Neural cell (in vitro differentiated cells): ENCODE measurements at regions not wholly inside any gene's neighbourhood (a gene's known extent, or its start where the extent isn't known, plus 50 kb on each side); places are given as distances from the start of the nearest gene placed in this dataset.

ENCODE experiments used
- H2AFZ ChIP-seq: fragments of 200-600, 300-800 bp; sonication (generic), shearing (Covaris generic); 2 replicates; pipeline ENCODE4 v1.6.0; 2014; ENCODE audit warnings: low read depth, mild to moderate bottlenecking, antibody characterized with exemption, low read length, moderate library complexity
- H3F3A ChIP-seq: fragments of 200-600 bp; shearing (Covaris generic); 2 replicates; pipeline ENCODE4 v1.6.1; 2016; ENCODE audit warnings: mild to moderate bottlenecking, moderate library complexity, mixed read lengths, antibody characterized with exemption, low read length; ENCODE audit not compliant: insufficient read depth, poor library complexity, severe bottlenecking
- H3K27ac ChIP-seq: fragments of 200-600, 300-800 bp; sonication (generic), shearing (Covaris generic); 2 replicates; pipeline ENCODE4 v1.5.1; 2014; ENCODE audit warnings: mild to moderate bottlenecking, low read length, moderate library complexity
- H3K27me3 ChIP-seq: fragments of 300-800, 200-600 bp; sonication (generic), shearing (Covaris generic); 2 replicates; pipeline ENCODE4 v1.6.0; 2014; ENCODE audit warnings: mild to moderate bottlenecking, low read depth, low read length, moderate library complexity; ENCODE audit not compliant: insufficient read depth
- H3K36me3 ChIP-seq: fragments of 300-800, 200-600 bp; sonication (generic), shearing (Covaris generic); 2 replicates; pipeline ENCODE4 v1.5.1; 2014; ENCODE audit warnings: mild to moderate bottlenecking, antibody characterized with exemption, low read length, moderate library complexity; ENCODE audit not compliant: insufficient read depth
- H3K4me2 ChIP-seq: fragments of 300-800, 200-600 bp; sonication (generic), shearing (Covaris generic); 2 replicates; pipeline ENCODE4 v1.6.0; 2014; ENCODE audit warnings: mild to moderate bottlenecking, low read length
- H3K4me3 ChIP-seq: fragments of 300-800, 200-600 bp; sonication (generic), shearing (Covaris generic); 2 replicates; pipeline ENCODE4 v1.5.1; 2014; ENCODE audit warnings: mild to moderate bottlenecking, low read length, moderate library complexity
- H3K79me2 ChIP-seq: fragments of 200-600 bp; shearing (Covaris generic); replicated peaks from 2 replicates; pipeline ENCODE4 v1.6.0; 2014; ENCODE audit warnings: mild to moderate bottlenecking, low read length, moderate library complexity; ENCODE audit not compliant: insufficient read depth
- H3K9ac ChIP-seq: fragments of 300-800, 200-600 bp; sonication (generic), shearing (Covaris generic); 2 replicates; pipeline ENCODE4 v1.6.1; 2016; ENCODE audit warnings: mild to moderate bottlenecking, low read length, mixed read lengths
- H3K9me2 ChIP-seq: fragments of 200-600 bp; shearing (Covaris generic); 2 replicates; pipeline ENCODE4 v1.6.1; 2016; ENCODE audit warnings: mild to moderate bottlenecking, low read length, mixed read lengths; ENCODE audit not compliant: insufficient read depth
- H3K9me3 ChIP-seq: fragments of 200-600, 300-800 bp; sonication (generic), shearing (Covaris generic); 2 replicates; pipeline ENCODE4 v1.6.1; 2016; ENCODE audit warnings: mild to moderate bottlenecking, mixed run types, low read length, moderate library complexity, mixed read lengths
- H4K20me1 ChIP-seq: fragments of 200-600 bp; shearing (Covaris generic); 2 replicates; pipeline ENCODE4 v1.6.1; 2016; ENCODE audit warnings: mild to moderate bottlenecking, mixed run types; ENCODE audit not compliant: insufficient read depth
- EP300 ChIP-seq: fragments of 450-650 bp; conservative IDR thresholded peaks from 2 replicates; pipeline ENCODE4 v1.6.1; 2014; ENCODE audit warnings: antibody characterized with exemption, mild to moderate bottlenecking, moderate library complexity; ENCODE audit not compliant: poor library complexity, severe bottlenecking
- EZH2 ChIP-seq: fragments of 200-600, 300-800 bp; shearing (Covaris generic), sonication (generic); IDR thresholded peaks from 2 replicates; pipeline ENCODE4 v1.6.1; 2014; ENCODE audit warnings: antibody characterized with exemption, low read length, borderline replicate concordance, mild to moderate bottlenecking; ENCODE audit not compliant: insufficient read depth, poor library complexity, severe bottlenecking
- MXI1 ChIP-seq: fragments of 450-650 bp; conservative IDR thresholded peaks from 2 replicates; pipeline ENCODE4 v1.6.1; 2014; ENCODE audit warnings: antibody characterized with exemption, mild to moderate bottlenecking; ENCODE audit not compliant: poor library complexity, severe bottlenecking
- POLR2AphosphoS5 ChIP-seq: IDR thresholded peaks from 2 replicates; pipeline ENCODE4 v1.6.1; 2012
- RAD21 ChIP-seq: fragments of 450-650 bp; conservative IDR thresholded peaks from 2 replicates; pipeline ENCODE4 v1.6.1; 2014; ENCODE audit warnings: antibody characterized with exemption, mild to moderate bottlenecking, moderate library complexity
- SMC3 ChIP-seq: fragments of 450-650 bp; conservative IDR thresholded peaks from 2 replicates; pipeline ENCODE4 v1.6.1; 2014; ENCODE audit warnings: antibody characterized with exemption, mild to moderate bottlenecking, moderate library complexity; ENCODE audit not compliant: poor library complexity
- TAF1 ChIP-seq: IDR thresholded peaks from 2 replicates; pipeline ENCODE4 v1.6.1; 2012; ENCODE audit warnings: low read depth
- TF ChIP-seq, protein P1 (sequence below): IDR thresholded peaks from 2 replicates; pipeline ENCODE4 v1.6.1; 2012; ENCODE audit warnings: borderline replicate concordance
- TF ChIP-seq, protein P2 (sequence below): fragments of 450-650 bp; IDR thresholded peaks from 2 replicates; pipeline ENCODE4 v1.5.1; 2014; ENCODE audit warnings: antibody characterized with exemption, mild to moderate bottlenecking, moderate library complexity; ENCODE audit not compliant: poor library complexity, severe bottlenecking

DNA sequence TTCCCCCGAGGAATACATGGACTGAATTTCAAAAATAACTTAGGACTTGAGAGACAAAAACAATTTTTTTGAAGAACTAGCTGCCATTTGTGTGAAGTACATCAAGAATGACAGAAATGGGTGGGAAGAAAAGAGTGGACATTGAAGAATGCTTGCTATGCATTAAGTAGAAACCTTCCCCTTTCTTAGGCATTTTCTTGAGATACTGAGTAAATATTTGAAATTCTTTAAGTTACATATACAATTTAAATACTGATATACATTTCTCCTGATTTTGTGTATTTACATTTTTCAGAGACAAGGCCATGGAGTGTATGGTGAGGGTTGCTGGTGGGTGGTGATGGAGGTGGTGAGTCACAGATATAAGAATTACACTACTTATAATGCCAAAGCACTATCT is 319.3 kb upstream of the ADAMTSL1 start:
- Histone ChIP-seq H3K9me3 (no peaks in the 10 kb centered on the region), H3K27ac (no peak overlapping the region), H3K27me3 (no peaks in the 10 kb centered on the region), H2AFZ (no peak overlapping the region), H3K4me2 (no peak overlapping the region), H3K9ac (no peak overlapping the region), H3K4me3 (no peak overlapping the region), H4K20me1 (no peaks in the 10 kb centered on the region), H3F3A (no peaks in the 10 kb centered on the region), H3K36me3 (no peaks in the 10 kb centered on the region), H3K79me2 (no peaks in the 10 kb centered on the region), H3K9me2 (no peaks in the 10 kb centered on the region)
- no peak for TF ChIP-seq EP300
- no peak for TF ChIP-seq POLR2AphosphoS5
- TF ChIP-seq, protein P1, sequence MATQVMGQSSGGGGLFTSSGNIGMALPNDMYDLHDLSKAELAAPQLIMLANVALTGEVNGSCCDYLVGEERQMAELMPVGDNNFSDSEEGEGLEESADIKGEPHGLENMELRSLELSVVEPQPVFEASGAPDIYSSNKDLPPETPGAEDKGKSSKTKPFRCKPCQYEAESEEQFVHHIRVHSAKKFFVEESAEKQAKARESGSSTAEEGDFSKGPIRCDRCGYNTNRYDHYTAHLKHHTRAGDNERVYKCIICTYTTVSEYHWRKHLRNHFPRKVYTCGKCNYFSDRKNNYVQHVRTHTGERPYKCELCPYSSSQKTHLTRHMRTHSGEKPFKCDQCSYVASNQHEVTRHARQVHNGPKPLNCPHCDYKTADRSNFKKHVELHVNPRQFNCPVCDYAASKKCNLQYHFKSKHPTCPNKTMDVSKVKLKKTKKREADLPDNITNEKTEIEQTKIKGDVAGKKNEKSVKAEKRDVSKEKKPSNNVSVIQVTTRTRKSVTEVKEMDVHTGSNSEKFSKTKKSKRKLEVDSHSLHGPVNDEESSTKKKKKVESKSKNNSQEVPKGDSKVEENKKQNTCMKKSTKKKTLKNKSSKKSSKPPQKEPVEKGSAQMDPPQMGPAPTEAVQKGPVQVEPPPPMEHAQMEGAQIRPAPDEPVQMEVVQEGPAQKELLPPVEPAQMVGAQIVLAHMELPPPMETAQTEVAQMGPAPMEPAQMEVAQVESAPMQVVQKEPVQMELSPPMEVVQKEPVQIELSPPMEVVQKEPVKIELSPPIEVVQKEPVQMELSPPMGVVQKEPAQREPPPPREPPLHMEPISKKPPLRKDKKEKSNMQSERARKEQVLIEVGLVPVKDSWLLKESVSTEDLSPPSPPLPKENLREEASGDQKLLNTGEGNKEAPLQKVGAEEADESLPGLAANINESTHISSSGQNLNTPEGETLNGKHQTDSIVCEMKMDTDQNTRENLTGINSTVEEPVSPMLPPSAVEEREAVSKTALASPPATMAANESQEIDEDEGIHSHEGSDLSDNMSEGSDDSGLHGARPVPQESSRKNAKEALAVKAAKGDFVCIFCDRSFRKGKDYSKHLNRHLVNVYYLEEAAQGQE = no peak
- no peak for TF ChIP-seq TAF1

- Histone ChIP-seq H3K4me3 (no peak overlapping the region), H3K36me3 (no peaks in the 10 kb centered on the region), H4K20me1 (no peaks in the 10 kb centered on the region), H3K79me2 (no peaks in the 10 kb centered on the region), H3F3A (no peaks in the 10 kb centered on the region), H3K27me3 (no peaks in the 10 kb centered on the region), H2AFZ (no peak overlapping the region), H3K9me2 (no peaks in the 10 kb centered on the region), H3K4me2 (no peak overlapping the region), H3K9me3 (no peaks in the 10 kb centered on the region), H3K9ac (no peak overlapping the region), H3K27ac (no peak overlapping the region)
- TF ChIP-seq EZH2 (no peak), SMC3 (no peak), MXI1 (no peak), RAD21 (no peak), POLR2AphosphoS5 (no peak), EP300 (no peak), TAF1 (no peak)
- TF ChIP-seq, protein P2, sequence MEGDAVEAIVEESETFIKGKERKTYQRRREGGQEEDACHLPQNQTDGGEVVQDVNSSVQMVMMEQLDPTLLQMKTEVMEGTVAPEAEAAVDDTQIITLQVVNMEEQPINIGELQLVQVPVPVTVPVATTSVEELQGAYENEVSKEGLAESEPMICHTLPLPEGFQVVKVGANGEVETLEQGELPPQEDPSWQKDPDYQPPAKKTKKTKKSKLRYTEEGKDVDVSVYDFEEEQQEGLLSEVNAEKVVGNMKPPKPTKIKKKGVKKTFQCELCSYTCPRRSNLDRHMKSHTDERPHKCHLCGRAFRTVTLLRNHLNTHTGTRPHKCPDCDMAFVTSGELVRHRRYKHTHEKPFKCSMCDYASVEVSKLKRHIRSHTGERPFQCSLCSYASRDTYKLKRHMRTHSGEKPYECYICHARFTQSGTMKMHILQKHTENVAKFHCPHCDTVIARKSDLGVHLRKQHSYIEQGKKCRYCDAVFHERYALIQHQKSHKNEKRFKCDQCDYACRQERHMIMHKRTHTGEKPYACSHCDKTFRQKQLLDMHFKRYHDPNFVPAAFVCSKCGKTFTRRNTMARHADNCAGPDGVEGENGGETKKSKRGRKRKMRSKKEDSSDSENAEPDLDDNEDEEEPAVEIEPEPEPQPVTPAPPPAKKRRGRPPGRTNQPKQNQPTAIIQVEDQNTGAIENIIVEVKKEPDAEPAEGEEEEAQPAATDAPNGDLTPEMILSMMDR = no peak
- TF ChIP-seq, protein P1 = no peak
Measured at GRCh38 chr9:18159254-18159653, 314.7 kb upstream of the ADAMTSL1 start.
